Chondrocyte (in vitro differentiated cells): ENCODE measurements at regions not wholly inside any gene's neighbourhood (a gene's known extent, or its start where the extent isn't known, plus 50 kb on each side); places are given as distances from the start of the nearest gene placed in this dataset.
"Not testable (repeated sequence)": the region's sequence is repeated elsewhere in the genome, so short reads cannot be mapped to it uniquely, and the experiment has no call there.

Experiments used
- DNase-seq: peaks from one replicate; pipeline ENCODE4 v3.0.0; 2021; ENCODE audit warnings: mixed read lengths, low spot score
- H3K27ac Mint-ChIP-seq: one replicate; pipeline ENCODE4 v1.8.0; 2021; ENCODE audit warnings: mild to moderate bottlenecking, moderate library complexity, mixed read lengths; ENCODE audit not compliant: unreplicated experiment
- H3K27me3 Mint-ChIP-seq: 2 replicates; pipeline ENCODE4 v1.8.0; 2021; ENCODE audit warnings: low read depth, mixed read lengths
- H3K36me3 Mint-ChIP-seq: 2 replicates; pipeline ENCODE4 v1.8.0; 2021; ENCODE audit warnings: low read depth, mixed read lengths
- H3K4me1 Mint-ChIP-seq: 2 replicates; pipeline ENCODE4 v1.8.0; 2021; ENCODE audit warnings: low read depth, mild to moderate bottlenecking, mixed read lengths
- H3K4me3 Mint-ChIP-seq: one replicate; pipeline ENCODE4 v1.8.0; 2021; ENCODE audit warnings: mild to moderate bottlenecking, moderate library complexity, mixed read lengths; ENCODE audit not compliant: unreplicated experiment
- H3K9me3 Mint-ChIP-seq: 2 replicates; pipeline ENCODE4 v1.8.0; 2021; ENCODE audit warnings: low read depth, mixed read lengths
- TF ChIP-seq, protein P1 (sequence below): fragments of 200-600 bp; sonication (generic); IDR thresholded peaks from 2 replicates; pipeline ENCODE4 v1.5.0; 2021; ENCODE audit warnings: antibody characterized with exemption, mild to moderate bottlenecking, moderate library complexity

DNA sequence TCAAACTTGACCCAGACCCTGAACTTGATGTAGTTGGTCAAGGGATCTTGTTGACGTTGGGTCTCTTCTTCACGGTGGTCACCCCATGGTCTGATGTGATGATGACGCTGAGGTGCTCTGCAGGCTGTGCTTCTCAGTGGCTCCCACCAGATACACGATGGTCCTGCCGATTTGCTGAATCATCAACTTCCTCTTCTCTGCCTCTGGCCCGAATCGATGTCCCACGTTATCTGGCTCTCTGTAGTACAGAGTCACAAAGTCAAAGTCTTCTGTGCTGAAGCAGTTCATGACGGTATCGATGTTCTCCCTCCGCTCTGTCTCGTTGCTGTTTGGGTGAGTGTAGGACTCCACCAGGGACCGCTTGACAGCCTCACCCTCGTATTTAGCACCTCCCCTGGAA is 58.5 kb upstream of the ZNF195 start:
- peaks cover 26% of the 10 kb centered on the region for H3K27me3 Mint-ChIP-seq
- H3K4me1 Mint-ChIP-seq, H3K4me3 Mint-ChIP-seq, DNase-seq, H3K36me3 Mint-ChIP-seq, H3K9me3 Mint-ChIP-seq, H3K27ac Mint-ChIP-seq: not testable (repeated sequence)

DNA sequence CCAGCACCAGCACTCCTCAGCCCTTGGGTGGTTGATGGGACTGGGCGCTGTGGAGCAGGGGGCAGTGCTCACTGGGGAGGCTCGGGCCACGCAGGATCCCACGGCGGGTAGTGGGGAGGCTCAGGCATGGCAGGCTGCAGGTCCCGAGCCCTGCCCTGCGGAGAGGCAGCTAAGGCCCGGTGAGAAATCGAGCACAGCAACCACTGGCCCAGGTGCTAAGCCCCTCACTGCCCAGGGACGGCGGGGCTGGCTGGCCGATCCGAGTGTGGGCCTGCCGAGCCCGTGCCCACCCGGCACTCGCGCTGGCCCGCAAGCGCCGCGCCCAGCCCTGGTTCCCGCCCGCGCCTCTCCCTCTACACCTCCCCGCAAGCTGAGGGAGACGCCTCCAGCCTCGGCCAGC is 56.0 kb upstream of the ZNF195 start:
- no peak for DNase-seq

DNA sequence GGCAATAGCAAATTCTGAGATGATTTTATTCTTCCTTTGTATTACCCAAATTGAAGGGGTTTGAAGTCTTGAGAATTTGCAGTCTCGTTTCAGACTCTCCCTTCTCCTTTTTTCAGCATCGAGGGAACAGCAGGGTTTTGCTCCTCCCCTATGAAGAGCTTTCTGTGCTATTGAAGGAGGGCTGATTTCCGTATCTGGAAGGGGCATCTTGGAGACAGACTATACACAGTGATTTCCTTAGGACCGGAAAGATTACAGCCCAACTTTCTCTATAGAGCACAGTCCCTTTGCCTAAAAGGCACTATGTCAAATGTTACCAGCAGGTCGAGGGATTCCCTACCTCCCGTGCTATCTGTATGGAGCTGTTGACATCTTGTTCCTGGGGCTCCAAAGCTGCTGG is 50.2 kb upstream of the ZNF195 start:
- DNase-seq, H3K27ac Mint-ChIP-seq, H3K36me3 Mint-ChIP-seq, H3K4me3 Mint-ChIP-seq, H3K4me1 Mint-ChIP-seq, H3K9me3 Mint-ChIP-seq: not testable (repeated sequence)
- H3K27me3 Mint-ChIP-seq: peaks cover 23% of the 10 kb centered on the region

More for the DNA sequence above, 56.0 kb upstream of the ZNF195 start:
- TF ChIP-seq, protein P1, sequence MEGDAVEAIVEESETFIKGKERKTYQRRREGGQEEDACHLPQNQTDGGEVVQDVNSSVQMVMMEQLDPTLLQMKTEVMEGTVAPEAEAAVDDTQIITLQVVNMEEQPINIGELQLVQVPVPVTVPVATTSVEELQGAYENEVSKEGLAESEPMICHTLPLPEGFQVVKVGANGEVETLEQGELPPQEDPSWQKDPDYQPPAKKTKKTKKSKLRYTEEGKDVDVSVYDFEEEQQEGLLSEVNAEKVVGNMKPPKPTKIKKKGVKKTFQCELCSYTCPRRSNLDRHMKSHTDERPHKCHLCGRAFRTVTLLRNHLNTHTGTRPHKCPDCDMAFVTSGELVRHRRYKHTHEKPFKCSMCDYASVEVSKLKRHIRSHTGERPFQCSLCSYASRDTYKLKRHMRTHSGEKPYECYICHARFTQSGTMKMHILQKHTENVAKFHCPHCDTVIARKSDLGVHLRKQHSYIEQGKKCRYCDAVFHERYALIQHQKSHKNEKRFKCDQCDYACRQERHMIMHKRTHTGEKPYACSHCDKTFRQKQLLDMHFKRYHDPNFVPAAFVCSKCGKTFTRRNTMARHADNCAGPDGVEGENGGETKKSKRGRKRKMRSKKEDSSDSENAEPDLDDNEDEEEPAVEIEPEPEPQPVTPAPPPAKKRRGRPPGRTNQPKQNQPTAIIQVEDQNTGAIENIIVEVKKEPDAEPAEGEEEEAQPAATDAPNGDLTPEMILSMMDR: no peak
- H3K4me3 Mint-ChIP-seq: no peak overlapping the region
- no peaks in the 10 kb centered on the region for H3K9me3 Mint-ChIP-seq
- no peaks in the 10 kb centered on the region for H3K4me1 Mint-ChIP-seq
- peaks cover 17% of the 10 kb centered on the region for H3K27me3 Mint-ChIP-seq
- no peak overlapping the region for H3K27ac Mint-ChIP-seq
- peaks cover 2% of the 10 kb centered on the region for H3K36me3 Mint-ChIP-seq
